ENCODE measurements at regions not wholly inside any gene's neighbourhood (a gene's known extent, or its start where the extent isn't known, plus 50 kb on each side); places are given as distances from the start of the nearest gene placed in this dataset.

GRCh38 chr2:22500555-22500935, 884.4 kb upstream of the KLHL29 start:
- no peak for TF ChIP-seq EZH2 (IDR thresholded peaks at IDR 0.05; ENCODE audit: borderline replicate concordance, low read depth, low read length, severe bottlenecking)
- TF ChIP-seq CTCF (IDR thresholded peaks at IDR 0.05; ENCODE audit: borderline replicate concordance, extremely low read depth, low read length, poor library complexity, severe bottlenecking): no peak

All from DND-41 (cell line).